ENCODE measurements at regions not wholly inside any gene's neighbourhood (a gene's known extent, or its start where the extent isn't known, plus 50 kb on each side); places are given as distances from the start of the nearest gene placed in this dataset.

GRCh38 chr13:88429862-88430261 lies 758.7 kb downstream of the SLITRK5 start:
- Mint-ChIP-seq H3K27ac (ENCODE audit: unreplicated experiment) (no peak overlapping the region), H3K4me1 (ENCODE audit: unreplicated experiment) (peaks cover 2% of the 10 kb centered on the region), H3K27me3 (ENCODE audit: unreplicated experiment) (no peaks in the 10 kb centered on the region), H3K36me3 (ENCODE audit: low read depth, unreplicated experiment) (no peaks in the 10 kb centered on the region), H3K9me3 (ENCODE audit: unreplicated experiment) (no peaks in the 10 kb centered on the region), H3K4me3 (ENCODE audit: unreplicated experiment) (no peak overlapping the region)
- no peak for TF ChIP-seq CTCF (IDR thresholded peaks at IDR 0.05; ENCODE audit: unreplicated experiment)
- no peak for DNase-seq (ENCODE audit: low spot score)

- no peaks in the 10 kb centered on the region for H3K27me3 Mint-ChIP-seq (ENCODE audit: unreplicated experiment)
- no peaks in the 10 kb centered on the region for H3K9me3 Mint-ChIP-seq (ENCODE audit: unreplicated experiment)
- H3K4me1 Mint-ChIP-seq (ENCODE audit: unreplicated experiment) = peaks cover 2% of the 10 kb centered on the region
- no peaks in the 10 kb centered on the region for H3K36me3 Mint-ChIP-seq (ENCODE audit: low read depth, unreplicated experiment)
- TF ChIP-seq CTCF (IDR thresholded peaks at IDR 0.05; ENCODE audit: unreplicated experiment) = no peak
- no peak overlapping the region for H3K4me3 Mint-ChIP-seq (ENCODE audit: unreplicated experiment)
- no peak overlapping the region for H3K27ac Mint-ChIP-seq (ENCODE audit: unreplicated experiment)
- no peak for DNase-seq (ENCODE audit: low spot score)
Measured at GRCh38 chr13:88434953-88435352, 763.8 kb downstream of the SLITRK5 start.

GRCh38 chr13:88436974-88437373 lies 765.8 kb downstream of the SLITRK5 start:
- Mint-ChIP-seq H3K4me3 (ENCODE audit: unreplicated experiment) (no peak overlapping the region), H3K4me1 (ENCODE audit: unreplicated experiment) (peaks cover 2% of the 10 kb centered on the region), H3K9me3 (ENCODE audit: unreplicated experiment) (no peaks in the 10 kb centered on the region), H3K36me3 (ENCODE audit: low read depth, unreplicated experiment) (no peaks in the 10 kb centered on the region), H3K27ac (ENCODE audit: unreplicated experiment) (no peak overlapping the region), H3K27me3 (ENCODE audit: unreplicated experiment) (no peaks in the 10 kb centered on the region)
- TF ChIP-seq CTCF (IDR thresholded peaks at IDR 0.05; ENCODE audit: unreplicated experiment) = no peak
- no peak for DNase-seq (ENCODE audit: low spot score)

- Mint-ChIP-seq H3K36me3 (ENCODE audit: low read depth, unreplicated experiment) (no peaks in the 10 kb centered on the region), H3K27ac (ENCODE audit: unreplicated experiment) (no peak overlapping the region), H3K4me1 (ENCODE audit: unreplicated experiment) (no peaks in the 10 kb centered on the region), H3K27me3 (ENCODE audit: unreplicated experiment) (peaks cover 1% of the 10 kb centered on the region), H3K4me3 (ENCODE audit: unreplicated experiment) (no peak overlapping the region), H3K9me3 (ENCODE audit: unreplicated experiment) (no peaks in the 10 kb centered on the region)
- DNase-seq (ENCODE audit: low spot score) = no peak
- TF ChIP-seq CTCF (IDR thresholded peaks at IDR 0.05; ENCODE audit: unreplicated experiment) = no peak
Measured at GRCh38 chr13:88450515-88450914, 779.3 kb downstream of the SLITRK5 start.

- Mint-ChIP-seq H3K4me3 (ENCODE audit: unreplicated experiment) (no peak overlapping the region), H3K36me3 (ENCODE audit: low read depth, unreplicated experiment) (no peaks in the 10 kb centered on the region), H3K27me3 (ENCODE audit: unreplicated experiment) (peaks cover 1% of the 10 kb centered on the region), H3K4me1 (ENCODE audit: unreplicated experiment) (no peaks in the 10 kb centered on the region), H3K27ac (ENCODE audit: unreplicated experiment) (no peak overlapping the region), H3K9me3 (ENCODE audit: unreplicated experiment) (no peaks in the 10 kb centered on the region)
- TF ChIP-seq CTCF (IDR thresholded peaks at IDR 0.05; ENCODE audit: unreplicated experiment) = no peak
- no peak for DNase-seq (ENCODE audit: low spot score)
Measured at GRCh38 chr13:88456151-88456550, 785.0 kb downstream of the SLITRK5 start.
